HG02970 (cell line): ENCODE measurements at regions not wholly inside any gene's neighbourhood (a gene's known extent, or its start where the extent isn't known, plus 50 kb on each side); places are given as distances from the start of the nearest gene placed in this dataset.

Source experiments
- ATAC-seq: cut with Tn5 transposase; IDR thresholded peaks from one replicate; pipeline ENCODE4 v1.9.1; 2021; ENCODE audit warnings: mild to moderate bottlenecking, moderate library complexity, moderate number of reproducible peaks; ENCODE audit not compliant: unreplicated experiment, low FRiP score

DNA sequence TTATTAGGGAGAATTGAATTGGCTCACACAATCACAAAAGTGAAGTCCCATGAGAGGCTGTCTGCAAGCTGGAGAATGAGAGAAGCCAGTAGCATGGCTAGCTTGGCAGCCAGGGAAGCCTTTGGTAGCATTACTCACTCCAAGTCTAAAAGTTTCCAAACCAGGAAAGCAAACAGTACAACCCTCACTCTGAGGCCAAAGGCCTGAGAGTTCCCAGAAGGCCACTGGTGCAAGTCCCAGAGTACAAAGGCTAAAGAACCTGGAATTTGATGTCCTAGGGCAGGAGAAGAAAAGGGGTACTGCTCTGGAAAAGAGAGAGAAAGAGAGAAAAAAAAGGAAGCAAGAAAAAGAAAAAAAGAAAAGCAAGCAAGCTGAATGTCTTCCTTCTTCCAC, 318.2 kb downstream of the RND3 start:
- no peak for ATAC-seq

DNA sequence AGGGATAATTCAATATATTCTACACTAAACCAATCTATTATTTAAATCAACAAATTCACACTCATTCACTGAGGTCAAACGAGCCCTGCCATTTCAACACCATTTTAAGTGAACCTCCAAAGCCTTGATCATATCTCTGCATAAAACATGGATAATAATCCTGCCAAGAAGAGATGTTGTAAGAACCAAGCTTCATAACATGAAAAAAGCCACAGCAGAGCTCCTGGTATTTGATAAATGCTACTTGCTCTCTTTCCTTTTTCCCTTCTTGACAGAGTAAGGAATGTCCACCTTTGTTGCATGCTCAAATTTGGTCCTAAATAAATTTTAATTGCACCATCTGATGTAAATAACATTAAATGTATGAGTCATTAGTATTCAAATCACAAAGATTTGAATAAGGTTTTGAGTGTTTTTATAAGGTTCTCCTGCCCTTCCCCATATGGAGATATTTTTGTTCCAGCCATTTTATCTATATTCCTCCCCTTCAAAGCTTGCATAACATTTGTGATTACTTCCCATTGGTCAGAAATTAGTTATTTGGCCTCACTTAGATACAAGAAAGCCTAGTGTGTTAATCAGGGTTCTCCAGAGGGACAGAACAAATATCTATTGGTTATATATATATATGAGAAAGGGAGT, 318.8 kb downstream of the RND3 start:
- ATAC-seq, result no peak

DNA sequence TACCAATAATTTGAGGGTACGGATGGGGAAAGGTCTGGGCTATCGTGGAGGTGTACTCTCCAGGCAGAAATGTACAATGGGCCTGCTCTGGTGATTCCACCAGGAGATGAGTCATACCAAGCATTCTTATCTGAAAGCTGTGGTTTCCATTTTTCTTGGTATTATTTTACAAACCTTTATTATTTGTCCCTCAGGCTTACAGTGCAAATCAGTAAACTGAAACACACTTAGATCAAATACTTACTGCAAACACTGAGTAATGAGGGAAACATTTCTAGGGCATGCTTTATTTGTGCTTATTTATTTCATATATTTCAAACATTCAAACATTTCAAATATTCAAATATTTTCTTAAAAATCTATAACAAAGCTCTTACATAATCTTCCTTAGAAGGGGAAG, 319.8 kb downstream of the RND3 start:
- peak; percentile 68 for ATAC-seq

DNA sequence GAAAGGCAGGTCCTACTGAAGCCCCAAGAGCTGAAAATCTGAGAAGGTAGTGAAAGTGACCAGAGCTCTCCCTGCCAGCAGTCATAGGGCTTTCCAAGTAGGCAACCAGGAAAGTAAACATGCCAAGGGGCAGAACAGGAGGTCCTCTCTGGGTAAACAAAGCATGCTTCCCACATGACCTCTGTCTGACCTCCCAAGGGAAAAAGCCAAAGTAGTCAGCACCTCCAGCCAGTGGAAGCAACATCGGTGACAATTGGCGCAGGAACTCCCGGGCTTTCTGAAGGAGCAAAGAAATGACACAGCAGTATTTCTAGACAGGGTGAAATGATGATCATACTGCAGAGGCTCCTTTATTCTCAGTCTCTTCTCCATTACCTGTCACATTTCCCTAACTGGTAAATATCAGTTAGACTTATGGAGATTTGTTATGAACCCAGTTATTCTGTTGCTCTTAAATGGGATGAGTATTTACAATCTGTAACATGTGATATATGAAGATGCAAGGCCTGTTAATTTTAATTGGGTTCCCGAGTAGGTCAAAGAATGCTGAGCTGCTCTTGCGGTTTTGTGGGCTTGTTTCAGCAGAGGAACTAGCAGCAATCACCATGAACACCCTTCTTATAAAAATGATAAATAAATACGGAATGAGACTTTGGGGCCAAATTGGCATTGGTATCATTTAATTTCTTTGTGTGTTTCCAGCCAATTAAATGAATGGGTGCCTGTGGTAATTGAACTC, 321.0 kb downstream of the RND3 start:
- no peak for ATAC-seq

DNA sequence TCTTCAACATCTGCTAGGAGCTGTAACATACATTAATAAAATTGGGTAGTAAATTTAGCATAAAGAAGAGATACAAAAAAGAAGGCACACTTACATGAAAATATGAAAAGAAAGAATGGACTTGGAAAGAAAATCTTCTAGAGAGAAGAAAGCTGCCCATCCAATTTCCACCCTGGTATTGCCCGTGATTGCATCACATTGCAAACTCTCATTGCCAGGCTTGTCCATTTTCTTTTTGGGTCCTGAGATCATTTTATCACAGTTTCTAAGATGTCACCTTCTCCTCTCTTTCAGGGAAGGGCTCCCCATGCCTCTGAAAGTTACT, 321.5 kb downstream of the RND3 start:
- no peak for ATAC-seq

DNA sequence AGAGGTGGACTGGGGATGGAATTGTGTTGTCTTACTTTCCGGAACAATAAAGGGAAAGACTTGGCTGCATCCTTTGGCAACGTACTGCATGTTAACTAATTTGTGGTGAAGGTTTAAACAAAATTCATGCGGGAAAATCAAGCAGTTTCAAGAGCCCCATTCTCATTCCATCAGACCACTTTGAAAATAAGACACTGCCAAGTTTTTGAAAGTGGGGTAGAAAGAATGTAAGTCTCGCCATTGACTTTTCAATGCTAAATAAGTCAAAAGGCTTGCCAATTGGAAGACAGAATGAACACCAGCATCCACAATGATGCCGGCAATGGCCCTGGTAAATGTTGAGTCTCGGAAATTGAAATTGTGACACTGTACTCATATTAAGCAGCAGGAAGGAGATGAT, 322.0 kb downstream of the RND3 start:
- ATAC-seq, result no peak

DNA sequence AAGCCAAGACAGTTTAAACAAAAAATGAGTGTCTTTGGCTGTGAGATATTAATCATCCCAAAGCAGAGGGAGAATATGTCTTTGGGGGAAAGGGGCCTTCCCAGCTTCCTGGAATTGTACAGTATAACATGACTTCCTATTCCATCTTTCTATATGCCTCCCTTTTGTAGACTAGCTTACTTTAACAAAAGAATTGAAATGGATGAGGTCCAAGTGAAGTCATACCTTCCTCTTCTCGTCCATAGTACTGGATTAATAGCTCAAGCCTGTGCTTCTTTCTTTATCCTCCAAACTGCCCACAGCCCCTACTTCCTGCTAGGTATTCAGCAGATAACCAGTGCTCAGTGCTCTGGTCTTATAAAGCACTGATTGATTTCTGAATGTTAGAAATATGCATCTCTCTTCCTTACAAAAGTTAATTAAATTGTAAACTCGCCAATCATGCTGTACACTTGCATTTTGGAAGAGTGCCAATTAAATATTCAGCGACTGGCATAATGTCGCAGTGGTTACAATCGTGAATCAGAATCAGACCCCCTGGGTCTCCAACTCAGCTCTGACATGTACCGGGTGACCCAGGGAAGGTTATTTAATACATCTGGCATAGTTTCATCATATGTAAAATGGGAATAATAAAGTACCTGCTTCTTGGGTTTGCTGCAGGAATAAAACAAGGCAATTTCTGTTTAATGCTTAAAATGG, 325.1 kb downstream of the RND3 start:
- ATAC-seq, result no peak

DNA sequence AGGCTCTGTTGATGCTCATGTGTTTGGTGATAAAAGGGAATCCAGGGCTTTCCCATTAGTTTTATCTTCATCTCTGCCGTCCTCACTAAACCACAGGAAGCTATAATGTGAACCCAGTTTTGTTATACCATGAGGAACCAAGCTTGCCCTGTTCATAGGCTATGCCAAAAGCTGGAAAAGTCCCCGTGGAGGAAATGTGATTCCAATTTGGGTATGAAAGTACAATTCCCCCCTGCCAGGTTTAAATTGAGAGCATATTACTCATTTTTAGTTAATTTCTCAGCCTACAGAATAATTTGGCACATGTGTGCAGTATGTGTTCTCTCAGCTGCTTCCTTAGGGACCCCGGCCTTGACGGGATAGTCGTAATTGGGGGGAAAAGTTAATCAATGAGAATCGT, 327.4 kb downstream of the RND3 start:
- no peak for ATAC-seq

DNA sequence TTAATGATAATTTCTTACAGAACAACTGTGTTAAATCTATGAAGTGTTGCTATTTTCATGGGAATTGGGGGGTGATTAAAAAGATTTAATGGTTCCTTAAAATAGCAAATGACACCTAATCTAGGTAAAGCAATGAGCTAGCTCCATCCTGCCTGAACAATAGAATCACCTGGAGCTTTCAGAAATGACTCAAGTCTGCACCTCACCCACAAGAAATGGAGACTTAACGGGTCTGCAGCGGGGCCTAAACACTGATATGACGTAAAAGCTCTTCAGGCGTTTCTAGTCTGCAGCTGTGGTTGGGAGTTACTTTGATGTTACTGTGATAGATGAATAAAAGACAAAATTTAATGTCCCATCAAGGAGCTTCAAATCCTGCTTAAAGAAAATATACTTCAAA, 328.2 kb downstream of the RND3 start:
- ATAC-seq, result no peak

DNA sequence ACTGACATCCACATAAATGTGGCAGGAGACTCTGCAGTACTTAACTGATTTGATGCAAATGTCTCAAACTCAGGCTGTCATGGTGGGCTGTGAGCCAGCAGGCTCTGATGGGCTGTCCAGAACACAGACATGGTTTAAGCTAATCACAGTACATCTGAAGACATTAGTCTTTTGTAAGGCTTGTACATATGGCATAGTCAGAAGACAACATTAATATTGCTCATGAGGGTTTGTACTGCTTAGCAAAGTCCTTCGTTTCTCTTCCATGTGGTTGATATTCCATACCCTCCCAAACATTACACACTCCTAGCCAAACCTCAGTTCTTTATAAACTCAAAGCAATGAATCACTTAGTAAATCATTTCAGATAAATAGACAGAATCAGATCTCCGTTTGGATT, 330.6 kb downstream of the RND3 start:
- no peak for ATAC-seq

DNA sequence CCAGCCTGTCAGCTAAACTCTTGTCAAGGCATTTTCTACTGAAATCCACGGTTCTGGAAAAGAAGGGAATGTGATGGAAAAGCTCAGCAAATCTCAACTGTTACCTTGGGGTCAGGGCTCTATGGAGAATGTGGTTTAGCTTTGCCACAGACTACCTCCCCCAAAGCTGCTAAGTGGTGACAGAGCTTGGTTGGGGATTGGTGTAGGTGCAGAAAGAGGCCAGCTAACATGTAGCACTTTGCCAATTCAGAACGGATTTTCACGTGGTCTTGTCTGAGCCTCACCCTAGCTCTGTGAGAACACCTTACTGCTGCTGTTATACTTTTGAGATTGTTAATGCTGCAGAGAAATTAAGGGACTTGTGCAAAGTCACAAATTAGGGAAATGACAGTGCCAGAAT, 331.1 kb downstream of the RND3 start:
- no peak for ATAC-seq

DNA sequence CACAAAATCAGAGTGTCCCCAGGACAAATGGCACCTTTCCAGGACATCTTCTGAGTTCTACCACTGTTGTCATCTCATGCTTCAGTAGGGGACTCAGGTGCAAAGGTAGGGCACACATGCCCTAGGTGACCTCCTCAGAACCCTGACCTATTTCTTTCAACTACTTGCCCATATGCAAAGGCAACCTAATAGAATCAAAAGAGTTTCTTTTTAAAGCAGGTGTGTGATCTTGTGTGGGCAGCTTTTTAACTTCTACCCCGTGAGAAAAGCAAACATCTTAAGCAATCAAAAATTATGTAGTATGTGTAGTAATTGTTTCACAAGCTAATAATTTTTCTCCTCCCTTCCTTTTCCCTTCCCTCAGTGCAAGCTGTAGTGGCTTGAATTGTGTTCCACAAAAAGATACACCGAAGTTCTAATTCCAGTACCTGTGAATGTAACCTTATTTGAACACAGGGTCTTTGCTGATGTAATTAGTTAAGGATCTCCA, 333.1 kb downstream of the RND3 start:
- ATAC-seq, result no peak

DNA sequence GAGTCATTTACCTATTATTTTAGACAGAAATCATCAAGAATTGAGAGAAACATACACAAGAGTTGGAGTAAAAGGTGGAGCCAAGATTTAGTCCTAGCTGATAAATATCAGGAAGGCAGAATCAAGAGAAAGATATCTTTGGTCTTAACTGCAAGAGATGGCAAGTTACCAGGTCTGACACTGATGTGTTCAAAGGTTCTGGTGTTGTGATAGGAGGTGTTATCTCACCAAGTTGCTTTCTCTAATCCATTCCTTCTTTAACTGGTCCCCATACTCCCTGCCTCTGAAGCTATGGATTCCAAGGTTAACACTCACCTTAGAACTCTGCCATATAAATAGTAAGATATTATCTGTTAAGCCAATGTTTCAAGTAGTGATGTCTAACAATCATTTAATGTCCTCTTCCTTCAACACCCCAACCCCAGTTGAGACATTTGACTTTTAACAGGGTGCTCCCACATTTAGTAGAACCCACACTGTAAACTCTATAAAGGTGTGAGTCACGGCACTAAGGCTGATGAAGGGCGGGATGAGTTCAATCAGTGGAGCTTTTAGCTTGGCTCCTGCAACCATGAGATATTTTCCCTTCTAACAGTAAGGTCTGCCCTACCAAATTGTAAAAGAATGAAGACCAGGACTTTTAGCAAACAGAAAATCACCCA, 333.7 kb downstream of the RND3 start:
- no peak for ATAC-seq

DNA sequence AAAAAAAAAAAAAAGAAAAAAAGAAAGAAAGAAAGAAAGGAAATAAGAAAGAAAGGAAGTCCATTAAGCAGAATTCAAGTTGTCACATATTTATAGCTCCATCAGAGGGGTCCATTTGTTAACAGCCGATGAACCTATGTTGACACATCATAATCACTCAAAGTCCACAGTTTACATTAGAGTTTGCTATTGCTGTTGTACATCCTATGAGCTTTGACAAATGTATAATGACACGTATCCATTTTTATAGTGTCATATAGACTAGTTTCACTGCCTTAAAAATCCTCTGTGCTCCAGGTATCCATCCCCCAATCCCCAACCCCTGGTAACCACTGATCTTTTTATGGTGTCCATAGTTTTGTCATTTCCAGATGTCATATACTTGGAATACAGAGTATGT, 335.2 kb downstream of the RND3 start:
- ATAC-seq, result no peak

DNA sequence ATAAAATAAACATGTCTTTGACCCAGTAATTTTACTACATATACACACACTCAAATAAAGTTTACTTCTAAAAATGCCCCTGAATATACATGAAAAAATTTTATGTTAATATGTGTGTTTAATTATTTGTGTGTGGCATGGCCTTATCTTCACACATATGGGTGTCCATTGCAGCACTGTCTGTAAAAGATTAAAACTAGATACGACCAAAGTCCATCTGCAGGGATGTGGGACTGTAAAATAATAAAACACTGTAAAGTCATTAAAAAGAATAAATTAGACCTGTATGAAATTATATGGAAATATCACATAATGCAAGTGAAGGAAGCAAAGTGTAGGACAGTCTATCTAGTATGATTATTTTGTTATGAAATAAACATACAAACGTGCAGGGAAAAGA, 337.3 kb downstream of the RND3 start:
- no peak for ATAC-seq

DNA sequence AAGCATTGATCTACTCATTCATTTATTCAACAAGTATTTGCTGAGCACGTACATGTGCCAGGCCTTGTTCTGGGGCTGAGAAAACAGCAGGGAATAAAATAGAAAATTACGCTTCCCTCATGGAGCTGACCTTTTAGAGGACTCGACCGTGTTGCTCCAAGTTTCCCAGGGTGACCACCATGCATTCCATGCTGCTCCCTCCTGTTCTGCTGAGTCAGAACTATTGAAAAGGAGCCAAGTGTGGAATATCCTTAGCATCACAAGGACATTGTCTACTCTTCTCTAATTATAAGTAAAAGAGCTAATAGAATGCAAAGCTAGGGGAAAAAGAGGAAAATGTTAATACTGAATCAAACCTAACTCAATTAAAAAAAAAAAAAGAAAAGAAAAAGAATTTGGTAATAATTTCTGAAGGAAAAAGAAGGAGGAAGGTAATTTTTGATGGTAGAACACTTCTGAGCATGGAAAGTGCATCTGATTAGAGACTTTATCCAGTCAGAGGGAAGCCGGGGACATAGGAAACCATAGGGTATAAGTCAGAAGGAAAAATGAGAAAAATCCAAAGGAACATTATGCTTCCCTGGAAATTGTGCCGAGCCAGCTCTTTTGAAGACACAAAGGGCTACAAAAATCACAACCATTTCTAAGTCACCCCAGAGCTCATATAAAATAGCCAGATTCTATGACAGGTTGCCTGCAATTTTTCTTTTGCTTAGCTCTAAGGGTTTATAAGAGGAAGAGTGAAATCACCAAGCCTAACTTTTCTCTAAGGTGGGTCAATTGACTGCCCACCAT, 339.4 kb downstream of the RND3 start:
- ATAC-seq, result no peak

DNA sequence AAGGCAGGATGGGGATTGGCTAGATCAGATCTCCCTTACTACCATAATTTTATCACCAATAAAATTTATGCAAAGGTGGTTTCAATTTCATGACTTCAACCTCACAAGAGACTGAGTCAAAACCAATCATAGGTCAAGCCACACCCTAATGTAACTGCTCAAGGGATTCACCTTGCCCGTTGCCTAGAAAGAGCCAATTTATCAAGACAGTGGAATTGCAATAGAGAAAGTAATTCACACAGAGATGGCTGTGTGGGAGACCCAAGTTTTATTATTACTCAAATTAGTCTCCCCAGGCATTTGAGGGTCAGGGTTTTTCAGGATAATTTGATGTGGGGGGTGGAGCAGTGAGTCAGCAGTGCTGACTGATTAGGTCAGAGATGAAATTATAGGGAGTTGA, 340.6 kb downstream of the RND3 start:
- no peak for ATAC-seq

DNA sequence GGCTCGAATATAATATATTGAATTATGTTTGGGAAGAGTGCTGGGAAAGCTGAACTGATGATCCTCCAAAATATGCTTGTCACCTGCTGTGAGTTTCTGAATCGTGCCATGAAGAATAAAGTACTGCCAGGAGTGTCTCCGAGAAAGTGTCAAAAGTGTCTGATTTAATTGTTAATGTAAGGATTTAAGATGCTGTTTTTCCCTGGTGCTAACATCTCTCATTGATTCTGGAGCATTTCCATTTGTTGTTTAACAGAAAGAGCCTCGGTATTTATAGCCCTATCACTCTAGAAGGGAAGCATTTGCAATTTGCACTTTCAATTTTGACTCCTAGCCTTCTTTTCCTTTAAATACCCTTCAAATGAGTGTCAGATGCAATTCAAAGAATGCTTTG, 342.2 kb downstream of the RND3 start:
- ATAC-seq, result no peak

DNA sequence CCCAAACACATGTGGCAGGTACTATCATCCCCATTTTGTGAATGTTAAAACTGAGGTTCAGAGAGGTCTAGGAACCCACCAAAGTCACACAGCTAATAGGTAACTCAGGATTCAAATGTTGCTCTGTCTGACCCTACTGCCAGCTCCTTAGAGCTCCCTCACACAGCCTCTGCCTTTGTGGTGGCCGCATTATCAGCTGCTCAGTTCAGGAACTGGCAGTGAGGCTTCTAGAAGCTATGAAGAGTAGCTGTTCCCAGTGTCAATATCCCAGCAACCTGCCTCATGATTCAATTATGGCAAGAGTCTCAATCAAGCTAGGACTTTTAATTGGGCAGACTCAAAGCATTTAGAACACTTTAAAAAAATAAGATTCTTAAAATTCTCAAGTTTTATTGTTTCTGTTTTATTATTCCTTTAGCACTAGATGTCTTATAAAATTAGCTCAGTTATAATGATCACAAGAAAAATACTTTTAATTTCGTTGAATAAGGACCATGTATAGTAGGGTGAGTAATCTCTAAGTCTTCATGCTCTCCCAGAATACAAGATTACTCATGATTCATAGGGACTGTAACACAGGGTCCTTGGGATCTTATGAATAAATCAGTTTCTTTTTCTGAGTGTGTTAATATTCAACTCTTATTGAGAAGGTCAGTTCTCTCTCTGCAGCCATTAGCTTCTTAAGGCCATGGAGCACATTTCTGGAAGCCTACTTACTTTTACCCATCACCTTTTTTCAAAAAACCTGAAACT, 342.7 kb downstream of the RND3 start:
- ATAC-seq, result no peak

DNA sequence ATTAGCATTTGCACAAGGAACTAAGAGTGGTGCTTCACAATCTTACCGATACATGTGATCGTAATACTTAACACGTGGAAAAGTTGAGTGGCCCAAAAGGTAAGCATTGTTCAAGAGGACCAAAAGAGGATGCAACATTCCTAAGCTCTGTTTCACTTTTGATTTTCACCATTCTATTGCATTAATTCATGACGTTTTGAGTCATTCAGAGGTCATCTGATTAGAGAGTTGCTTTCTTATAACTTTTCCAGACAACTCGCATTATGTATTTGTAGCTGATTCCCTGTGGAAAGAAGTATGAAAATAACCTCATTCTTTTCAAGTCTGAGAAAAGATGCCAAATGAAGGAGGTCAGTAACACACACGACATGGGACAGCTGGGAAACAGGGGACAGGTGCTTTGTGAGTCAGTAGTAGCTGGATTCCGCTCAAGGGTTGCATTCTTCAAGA, 344.4 kb downstream of the RND3 start:
- no peak for ATAC-seq
